Kidney (tissue), 13 donors: ENCODE measurements at regions not wholly inside any gene's neighbourhood (a gene's known extent, or its start where the extent isn't known, plus 50 kb on each side); places are given as distances from the start of the nearest gene placed in this dataset.

Experiments
- DNase-seq, 5 donors: peaks; one replicate each; pipeline ENCODE4 v3.0.0-alpha.2; 2013 to 2020
- FAIRE-seq: peaks from 2 replicates; lab custom pipeline; 2012; peaks lifted over from hg19 to GRCh38; lab: Jason Lieb, UNC
- H3K27ac ChIP-seq, 2 donors: one replicate each; pipeline ENCODE4 v1.7.0; 2013; ENCODE audit warnings: low read depth in 2 of 2, low read length in 2 of 2, inconsistent platforms in 1 of 2
- H3K27me3 ChIP-seq: one replicate; pipeline ENCODE4 v1.7.1; 2013; ENCODE audit warnings: low read length, inconsistent platforms; ENCODE audit not compliant: control insufficient read depth, insufficient read depth
- H3K36me3 ChIP-seq, 3 donors: one replicate each; pipeline versions ENCODE4 v1.7.0 to v1.7.1; 2013; ENCODE audit warnings: low read length in 3 of 3, control low read depth in 1 of 3, inconsistent platforms in 1 of 3; ENCODE audit not compliant: insufficient read depth in 3 of 3, control insufficient read depth in 2 of 3
- H3K4me1 ChIP-seq, 3 donors: one replicate each; pipeline versions ENCODE4 v1.7.0 to v1.7.1; 2013; ENCODE audit warnings: low read length in 3 of 3, inconsistent platforms in 1 of 3, low read depth in 1 of 3; ENCODE audit not compliant: control insufficient read depth in 2 of 3, insufficient read depth in 2 of 3
- H3K4me3 ChIP-seq, 3 donors: one replicate each; pipeline versions ENCODE4 v1.7.0 to v1.8.1; 2013; ENCODE audit warnings: low read length in 3 of 3, control low read depth in 1 of 3, inconsistent platforms in 1 of 3
- H3K9ac ChIP-seq, 3 donors: one replicate each; pipeline versions ENCODE4 v1.7.0 to v1.7.1; 2013; ENCODE audit warnings: low read length in 3 of 3, control low read depth in 1 of 3, inconsistent platforms in 1 of 3
- H3K9me3 ChIP-seq, 3 donors: one replicate each; pipeline versions ENCODE4 v1.7.0 to v1.7.1; 2013; ENCODE audit warnings: low read length in 3 of 3, control low read depth in 1 of 3, inconsistent platforms in 1 of 3; ENCODE audit not compliant: control insufficient read depth in 2 of 3, insufficient read depth in 1 of 3
- intact Hi-C: fragments of 100-400 bp; cut with DNase I; formaldehyde crosslinking; loops from one replicate; pipeline ENCODE4 v1.11.1; 2022
- TF ChIP-seq, protein P1 (sequence below): IDR thresholded peaks from 3 replicates; pipeline ENCODE4 v1.5.1; 2012; ENCODE audit warnings: mild to moderate bottlenecking, moderate library complexity, borderline replicate concordance; ENCODE audit not compliant: insufficient read depth; ENCODE audit errors: extremely low read depth
- donor health status: control.
- donor health status: control.
- donor health status: control.
- donor health status: control.
- donor health status: control.
- donor health status: DM: yes; HTN: yes; CAD: no.
- donor health status: Normal renal cell carcinoma (clear cell type).

- H3K27me3 ChIP-seq, result no peaks in the 10 kb centered on the region
- peaks cover 0 to 7% (median 0%) of the 10 kb centered on the region in 3 donors for H3K9me3 ChIP-seq
- TF ChIP-seq, protein P1, sequence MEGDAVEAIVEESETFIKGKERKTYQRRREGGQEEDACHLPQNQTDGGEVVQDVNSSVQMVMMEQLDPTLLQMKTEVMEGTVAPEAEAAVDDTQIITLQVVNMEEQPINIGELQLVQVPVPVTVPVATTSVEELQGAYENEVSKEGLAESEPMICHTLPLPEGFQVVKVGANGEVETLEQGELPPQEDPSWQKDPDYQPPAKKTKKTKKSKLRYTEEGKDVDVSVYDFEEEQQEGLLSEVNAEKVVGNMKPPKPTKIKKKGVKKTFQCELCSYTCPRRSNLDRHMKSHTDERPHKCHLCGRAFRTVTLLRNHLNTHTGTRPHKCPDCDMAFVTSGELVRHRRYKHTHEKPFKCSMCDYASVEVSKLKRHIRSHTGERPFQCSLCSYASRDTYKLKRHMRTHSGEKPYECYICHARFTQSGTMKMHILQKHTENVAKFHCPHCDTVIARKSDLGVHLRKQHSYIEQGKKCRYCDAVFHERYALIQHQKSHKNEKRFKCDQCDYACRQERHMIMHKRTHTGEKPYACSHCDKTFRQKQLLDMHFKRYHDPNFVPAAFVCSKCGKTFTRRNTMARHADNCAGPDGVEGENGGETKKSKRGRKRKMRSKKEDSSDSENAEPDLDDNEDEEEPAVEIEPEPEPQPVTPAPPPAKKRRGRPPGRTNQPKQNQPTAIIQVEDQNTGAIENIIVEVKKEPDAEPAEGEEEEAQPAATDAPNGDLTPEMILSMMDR, result no peak
- H3K36me3 ChIP-seq, result no peaks in the 10 kb centered on the region
- FAIRE-seq (no peak), DNase-seq (no peak)
- H3K27ac ChIP-seq, result no peak overlapping the region
- H3K9ac ChIP-seq, result no peak overlapping the region
- no peaks in the 10 kb centered on the region for H3K4me1 ChIP-seq
- intact Hi-C loops, result no loop called here
- H3K4me3 ChIP-seq, result no peak overlapping the region
These were observed 50.8 kb upstream of the FLT1 start for GRCh38 chr13:28545583-28546333.
